HCT116 (cell line): ENCODE measurements at regions not wholly inside any gene's neighbourhood (a gene's known extent, or its start where the extent isn't known, plus 50 kb on each side); places are given as distances from the start of the nearest gene placed in this dataset.

Experiments used
- ATAC-seq: fragments of 200-7000 bp; cut with Tn5 transposase; 2 replicates; pipeline ENCODE4 v1.9.1; 2020; ENCODE audit warnings: mild to moderate bottlenecking, moderate library complexity
- BruUV-seq: library from RNA; stranded (reverse); fragments of 400-500 nt; replicated peaks from 2 replicates; lab custom pipeline; 2021; lab: Mats Ljungman, UMichigan
- CTCF ChIA-PET: fragments of 300-600 bp; sonication (Branson Sonifier 250); formaldehyde crosslinking; loops from one replicate; lab custom pipeline; 2021; ENCODE audit warnings: antibody characterized with exemption; lab: Charles Lee
- POLR2A ChIA-PET: fragments of 300-600, 350-600 bp; sonication (Branson Sonifier 250); formaldehyde crosslinking; loops from one replicate; lab custom pipeline; 2021; ENCODE audit warnings: antibody characterized with exemption; lab: Charles Lee
- RAD21 ChIA-PET, 2 experiments: fragments of 300-600 bp; sonication (Branson Sonifier 250); formaldehyde crosslinking; loops; one replicate each; lab custom pipeline; 2023; ENCODE audit warnings: low total read pairs in 2 of 2; ENCODE audit not compliant: uncharacterized antibody in 2 of 2, unreplicated experiment in 2 of 2, low non-redundant PET in 1 of 2; lab: Charles Lee
- DNase-seq: peaks from one replicate; pipeline ENCODE4 v3.0.0-alpha.2; 2010; ENCODE audit warnings: low read depth, low spot score
- H2AFZ ChIP-seq: fragments of 200-600 bp; shearing (Covaris generic), sonication (generic); 2 replicates; pipeline ENCODE4 v1.6.1; 2017; ENCODE audit warnings: low read depth, mixed run types, mixed read lengths, antibody characterized with exemption, low read length; ENCODE audit not compliant: poor library complexity, severe bottlenecking
- H3K27ac ChIP-seq: 2 replicates; pipeline ENCODE4 v1.5.1; 2012; ENCODE audit warnings: low read depth, low read length
- H3K27me3 ChIP-seq: fragments of 200-600 bp; sonication (generic); 2 replicates; pipeline ENCODE4 v1.6.1; 2016; ENCODE audit warnings: mixed run types, low read length, mixed read lengths; ENCODE audit not compliant: insufficient read depth
- H3K36me3 ChIP-seq, 2 experiments: fragments of 200-500 bp in 1 of 2; fragments of 200-600 bp in 1 of 2; sonication (Bioruptor generic) in 1 of 2; sonication (generic) in 1 of 2; 2 replicates each; pipeline versions ENCODE4 v1.5.1 to v1.6.1; 2014 to 2016; ENCODE audit warnings: low read length in 2 of 2, inconsistent platforms in 1 of 2, mixed read lengths in 1 of 2, mixed run types in 1 of 2; ENCODE audit not compliant: insufficient read depth in 2 of 2, control insufficient read depth in 1 of 2
- H3K4me1 ChIP-seq, 2 experiments: fragments of 200-600 bp in 1 of 2; sonication (generic) in 1 of 2; 2 replicates each; pipeline versions ENCODE4 v1.5.1 to v1.6.1; 2012 to 2017; ENCODE audit warnings: low read length in 2 of 2, inconsistent platforms in 1 of 2, mild to moderate bottlenecking in 1 of 2, mixed read lengths in 1 of 2, mixed run types in 1 of 2, moderate library complexity in 1 of 2; ENCODE audit not compliant: insufficient read depth in 2 of 2, control insufficient read depth in 1 of 2
- H3K4me2 ChIP-seq: fragments of 200-600 bp; sonication (generic); 2 replicates; pipeline ENCODE4 v1.6.1; 2017; ENCODE audit warnings: mixed run types, low read length, mixed read lengths
- H3K4me3 ChIP-seq, 2 experiments: fragments of 200-600 bp in 1 of 2; sonication (generic) in 1 of 2; replicated peaks in 1 of 2; 2 replicates each; pipeline ENCODE4 v1.5.1; 2011 to 2016; ENCODE audit warnings: low read length in 2 of 2, control low read depth in 1 of 2, low read depth in 1 of 2, mild to moderate bottlenecking in 1 of 2, mixed read lengths in 1 of 2, mixed run types in 1 of 2
- H3K79me2 ChIP-seq: fragments of 200-600 bp; sonication (generic); 2 replicates; pipeline ENCODE4 v1.6.1; 2017; ENCODE audit warnings: mild to moderate bottlenecking, mixed run types, low read length, moderate library complexity, mixed read lengths; ENCODE audit not compliant: insufficient read depth
- H3K9ac ChIP-seq: fragments of 200-600 bp; sonication (generic); 2 replicates; pipeline ENCODE4 v1.6.1; 2016; ENCODE audit warnings: low read length, mixed read lengths
- H3K9me2 ChIP-seq: fragments of 200-600 bp; sonication (generic), shearing (Covaris generic); 2 replicates; pipeline ENCODE4 v1.6.1; 2017; ENCODE audit warnings: mixed run types, mild to moderate bottlenecking, moderate library complexity; ENCODE audit not compliant: insufficient read depth
- H3K9me3 ChIP-seq, 2 experiments: fragments of 200-500 bp in 1 of 2; fragments of 200-600 bp in 1 of 2; sonication (Bioruptor generic) in 1 of 2; sonication (generic) in 1 of 2; 2 replicates each; pipeline ENCODE4 v1.6.1; 2014 to 2017; ENCODE audit warnings: low read length in 2 of 2, mixed read lengths in 2 of 2, inconsistent platforms in 1 of 2, low read depth in 1 of 2, mild to moderate bottlenecking in 1 of 2, mixed run types in 1 of 2, moderate library complexity in 1 of 2; ENCODE audit not compliant: control insufficient read depth in 1 of 2, insufficient read depth in 1 of 2
- H4K20me1 ChIP-seq: fragments of 200-600 bp; sonication (generic), shearing (Covaris generic); 2 replicates; pipeline ENCODE4 v1.6.1; 2017; ENCODE audit warnings: mixed run types, mild to moderate bottlenecking, moderate library complexity; ENCODE audit not compliant: insufficient read depth
- CBX3 ChIP-seq: IDR thresholded peaks from 2 replicates; pipeline ENCODE4 v1.6.1; 2012; ENCODE audit warnings: low read depth
- CEBPB ChIP-seq: IDR thresholded peaks from 2 replicates; pipeline ENCODE4 v1.6.1; 2012; ENCODE audit warnings: low read depth
- EGR1 ChIP-seq: IDR thresholded peaks from 2 replicates; pipeline ENCODE4 v1.6.1; 2012; ENCODE audit warnings: low read depth
- ELF1 ChIP-seq: IDR thresholded peaks from 2 replicates; pipeline ENCODE4 v1.6.1; 2012; ENCODE audit warnings: low read depth, borderline replicate concordance
- EZH2 ChIP-seq: fragments of 200-600 bp; sonication (generic); IDR thresholded peaks from 2 replicates; pipeline ENCODE4 v1.6.1; 2017; ENCODE audit warnings: antibody characterized with exemption, mixed run types
- FOSL1 ChIP-seq: IDR thresholded peaks from 2 replicates; pipeline ENCODE4 v1.6.1; 2012; ENCODE audit warnings: low read depth
- JUND ChIP-seq: IDR thresholded peaks from 2 replicates; pipeline ENCODE4 v1.6.1; 2012
- POLR2A ChIP-seq: IDR thresholded peaks from 2 replicates; pipeline ENCODE4 v1.7.0; 2011; ENCODE audit warnings: borderline replicate concordance; ENCODE audit not compliant: insufficient read depth, insufficient read length; ENCODE audit errors: extremely low read depth
- POLR2AphosphoS5 ChIP-seq: IDR thresholded peaks from 2 replicates; pipeline ENCODE4 v1.6.1; 2011; ENCODE audit warnings: mild to moderate bottlenecking, low read depth, low read length, moderate library complexity
- RAD21 ChIP-seq: IDR thresholded peaks from 2 replicates; pipeline ENCODE4 v1.6.1; 2012; ENCODE audit warnings: low read depth, mild to moderate bottlenecking
- SIN3A ChIP-seq: IDR thresholded peaks from 2 replicates; pipeline ENCODE4 v1.6.1; 2012; ENCODE audit warnings: low read depth
- SP1 ChIP-seq: IDR thresholded peaks from 2 replicates; pipeline ENCODE4 v1.6.1; 2012; ENCODE audit warnings: low read depth
- SRF ChIP-seq: IDR thresholded peaks from 2 replicates; pipeline ENCODE4 v1.6.1; 2012; ENCODE audit warnings: low read depth
- TCF7L2 ChIP-seq: IDR thresholded peaks from 2 replicates; pipeline ENCODE4 v1.7.0; 2011; ENCODE audit warnings: borderline replicate concordance, inconsistent platforms; ENCODE audit not compliant: insufficient read depth, insufficient read length; ENCODE audit errors: extremely low read depth
- YY1 ChIP-seq: IDR thresholded peaks from 2 replicates; pipeline ENCODE4 v1.6.1; 2011; ENCODE audit warnings: low read length, low read depth, moderate library complexity, mild to moderate bottlenecking; ENCODE audit not compliant: insufficient replicate concordance; ENCODE audit errors: extremely low read depth
- ZFX ChIP-seq: fragments of 450-650 bp; IDR thresholded peaks from 2 replicates; pipeline ENCODE4 v1.6.1; 2017
- ZNF274 ChIP-seq: fragments of 200-500 bp; sonication (Bioruptor generic); IDR thresholded peaks from 2 replicates; pipeline ENCODE4 v1.6.1; 2014; ENCODE audit warnings: mild to moderate bottlenecking, low read depth, low read length, inconsistent platforms
- intact Hi-C: fragments of 100-400 bp; cut with micrococcal nuclease; formaldehyde crosslinking; loops from 2 replicates; pipeline ENCODE4 v1.10.0; 2022
- TF ChIP-seq, protein P1 (sequence below): IDR thresholded peaks from 2 replicates; pipeline ENCODE4 v1.6.1; 2012; ENCODE audit warnings: low read depth
- TF ChIP-seq, protein P2 (sequence below), 3 experiments: fragments of 200-600 bp in 1 of 3; sonication (generic) in 1 of 3; IDR thresholded peaks in 2 of 3; conservative IDR thresholded peaks in 1 of 3; 2 replicates each; pipeline ENCODE4 v1.5.1; 2012 to 2017; ENCODE audit warnings: low read depth in 2 of 3, low read length in 2 of 3, antibody characterized with exemption in 1 of 3, borderline replicate concordance in 1 of 3, control low read depth in 1 of 3, mild to moderate bottlenecking in 1 of 3, mixed read lengths in 1 of 3, mixed run types in 1 of 3, moderate library complexity in 1 of 3; ENCODE audit not compliant: insufficient read depth in 1 of 3
- TF ChIP-seq, protein P3 (sequence below): IDR thresholded peaks from 2 replicates; pipeline ENCODE4 v1.6.1; 2012

DNA sequence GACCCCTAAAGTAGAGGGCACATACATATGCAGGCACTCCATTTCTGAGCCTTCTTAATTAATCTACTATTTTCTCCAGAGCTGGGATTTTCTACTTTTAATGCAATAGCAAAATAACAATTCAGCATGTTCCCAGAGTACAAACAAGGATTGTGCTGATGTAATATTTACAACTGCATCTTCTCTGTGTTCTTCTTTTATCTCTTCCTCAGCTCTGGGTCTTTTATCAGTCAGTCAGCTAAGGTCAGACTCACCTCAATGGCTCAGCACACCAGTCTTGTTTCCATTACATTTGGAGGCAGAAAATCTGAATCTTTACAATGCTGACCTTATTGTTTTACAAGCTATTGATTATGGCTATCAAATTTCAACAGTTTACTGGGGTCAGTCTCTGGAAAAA lies 323.3 kb upstream of the NR5A2 start:
- H3K9me3 ChIP-seq = no peaks in the 10 kb centered on the region
- ATAC-seq = no peak
- H3K4me1 ChIP-seq = no peaks in the 10 kb centered on the region
- ChIA-PET POLR2A (no interaction called here), CTCF (no interaction called here), RAD21 (no interaction called here)
- no peaks in the 10 kb centered on the region for H3K36me3 ChIP-seq
- H3K27me3 ChIP-seq = no peaks in the 10 kb centered on the region
- H2AFZ ChIP-seq = peak overlapping the region; percentile 48
- no TSS peak for BruUV-seq
- TF ChIP-seq SP1 (no peak), YY1 (no peak), CEBPB (no peak), SIN3A (no peak), RAD21 (no peak), SRF (no peak), ZFX (no peak), POLR2AphosphoS5 (no peak), JUND (no peak), POLR2A (no peak), ZNF274 (no peak), EGR1 (no peak), FOSL1 (no peak), TCF7L2 (no peak), ELF1 (no peak), CBX3 (no peak), EZH2 (no peak)
- TF ChIP-seq, protein P1, sequence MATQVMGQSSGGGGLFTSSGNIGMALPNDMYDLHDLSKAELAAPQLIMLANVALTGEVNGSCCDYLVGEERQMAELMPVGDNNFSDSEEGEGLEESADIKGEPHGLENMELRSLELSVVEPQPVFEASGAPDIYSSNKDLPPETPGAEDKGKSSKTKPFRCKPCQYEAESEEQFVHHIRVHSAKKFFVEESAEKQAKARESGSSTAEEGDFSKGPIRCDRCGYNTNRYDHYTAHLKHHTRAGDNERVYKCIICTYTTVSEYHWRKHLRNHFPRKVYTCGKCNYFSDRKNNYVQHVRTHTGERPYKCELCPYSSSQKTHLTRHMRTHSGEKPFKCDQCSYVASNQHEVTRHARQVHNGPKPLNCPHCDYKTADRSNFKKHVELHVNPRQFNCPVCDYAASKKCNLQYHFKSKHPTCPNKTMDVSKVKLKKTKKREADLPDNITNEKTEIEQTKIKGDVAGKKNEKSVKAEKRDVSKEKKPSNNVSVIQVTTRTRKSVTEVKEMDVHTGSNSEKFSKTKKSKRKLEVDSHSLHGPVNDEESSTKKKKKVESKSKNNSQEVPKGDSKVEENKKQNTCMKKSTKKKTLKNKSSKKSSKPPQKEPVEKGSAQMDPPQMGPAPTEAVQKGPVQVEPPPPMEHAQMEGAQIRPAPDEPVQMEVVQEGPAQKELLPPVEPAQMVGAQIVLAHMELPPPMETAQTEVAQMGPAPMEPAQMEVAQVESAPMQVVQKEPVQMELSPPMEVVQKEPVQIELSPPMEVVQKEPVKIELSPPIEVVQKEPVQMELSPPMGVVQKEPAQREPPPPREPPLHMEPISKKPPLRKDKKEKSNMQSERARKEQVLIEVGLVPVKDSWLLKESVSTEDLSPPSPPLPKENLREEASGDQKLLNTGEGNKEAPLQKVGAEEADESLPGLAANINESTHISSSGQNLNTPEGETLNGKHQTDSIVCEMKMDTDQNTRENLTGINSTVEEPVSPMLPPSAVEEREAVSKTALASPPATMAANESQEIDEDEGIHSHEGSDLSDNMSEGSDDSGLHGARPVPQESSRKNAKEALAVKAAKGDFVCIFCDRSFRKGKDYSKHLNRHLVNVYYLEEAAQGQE = no peak
- TF ChIP-seq, protein P2, sequence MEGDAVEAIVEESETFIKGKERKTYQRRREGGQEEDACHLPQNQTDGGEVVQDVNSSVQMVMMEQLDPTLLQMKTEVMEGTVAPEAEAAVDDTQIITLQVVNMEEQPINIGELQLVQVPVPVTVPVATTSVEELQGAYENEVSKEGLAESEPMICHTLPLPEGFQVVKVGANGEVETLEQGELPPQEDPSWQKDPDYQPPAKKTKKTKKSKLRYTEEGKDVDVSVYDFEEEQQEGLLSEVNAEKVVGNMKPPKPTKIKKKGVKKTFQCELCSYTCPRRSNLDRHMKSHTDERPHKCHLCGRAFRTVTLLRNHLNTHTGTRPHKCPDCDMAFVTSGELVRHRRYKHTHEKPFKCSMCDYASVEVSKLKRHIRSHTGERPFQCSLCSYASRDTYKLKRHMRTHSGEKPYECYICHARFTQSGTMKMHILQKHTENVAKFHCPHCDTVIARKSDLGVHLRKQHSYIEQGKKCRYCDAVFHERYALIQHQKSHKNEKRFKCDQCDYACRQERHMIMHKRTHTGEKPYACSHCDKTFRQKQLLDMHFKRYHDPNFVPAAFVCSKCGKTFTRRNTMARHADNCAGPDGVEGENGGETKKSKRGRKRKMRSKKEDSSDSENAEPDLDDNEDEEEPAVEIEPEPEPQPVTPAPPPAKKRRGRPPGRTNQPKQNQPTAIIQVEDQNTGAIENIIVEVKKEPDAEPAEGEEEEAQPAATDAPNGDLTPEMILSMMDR (IDR thresholded peaks at IDR 0.05 in 2 of 3, conservative IDR thresholded peaks at IDR 0.05 in 1 of 3; ENCODE audit: borderline replicate concordance in 1 of 3, insufficient read depth in 1 of 3, low read depth in 2 of 3, low read length in 2 of 3) = no peak
- TF ChIP-seq, protein P3, sequence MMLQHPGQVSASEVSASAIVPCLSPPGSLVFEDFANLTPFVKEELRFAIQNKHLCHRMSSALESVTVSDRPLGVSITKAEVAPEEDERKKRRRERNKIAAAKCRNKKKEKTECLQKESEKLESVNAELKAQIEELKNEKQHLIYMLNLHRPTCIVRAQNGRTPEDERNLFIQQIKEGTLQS = no peak
- no peaks in the 10 kb centered on the region for H3K79me2 ChIP-seq
- no peak overlapping the region for H3K27ac ChIP-seq
- H3K4me3 ChIP-seq = no peak overlapping the region
- no peaks in the 10 kb centered on the region for H3K9me2 ChIP-seq
- H4K20me1 ChIP-seq = no peaks in the 10 kb centered on the region
- DNase-seq = no peak
- no peak overlapping the region for H3K4me2 ChIP-seq
- H3K9ac ChIP-seq = no peak overlapping the region
- intact Hi-C loops = no loop called here
